Mucosa of rectum (tissue), 2 donors: ENCODE measurements at regions not wholly inside any gene's neighbourhood (a gene's known extent, or its start where the extent isn't known, plus 50 kb on each side); places are given as distances from the start of the nearest gene placed in this dataset.

ENCODE experiments used
- H3K27ac ChIP-seq, 2 donors: one replicate each; pipeline ENCODE4 v1.7.0; 2013; ENCODE audit warnings: inconsistent platforms in 2 of 2, low read depth in 2 of 2, low read length in 2 of 2
- H3K27me3 ChIP-seq, 2 donors: one replicate each; pipeline ENCODE4 v1.7.0; 2013; ENCODE audit warnings: low read length in 2 of 2; ENCODE audit not compliant: control insufficient read depth in 2 of 2, insufficient read depth in 2 of 2
- H3K36me3 ChIP-seq, 2 donors: one replicate each; pipeline ENCODE4 v1.7.0; 2013; ENCODE audit warnings: low read length in 2 of 2; ENCODE audit not compliant: control insufficient read depth in 2 of 2, insufficient read depth in 2 of 2
- H3K4me1 ChIP-seq, 2 donors: one replicate each; pipeline ENCODE4 v1.7.0; 2013; ENCODE audit warnings: low read length in 2 of 2, mild to moderate bottlenecking in 1 of 2; ENCODE audit not compliant: control insufficient read depth in 2 of 2, insufficient read depth in 2 of 2
- H3K4me3 ChIP-seq, 2 donors: one replicate each; pipeline ENCODE4 v1.7.0; 2013; ENCODE audit warnings: low read length in 2 of 2
- H3K9ac ChIP-seq, 2 donors: one replicate each; pipeline ENCODE4 v1.7.0; 2013; ENCODE audit warnings: low read length in 2 of 2, low read depth in 1 of 2, mild to moderate bottlenecking in 1 of 2
- H3K9me3 ChIP-seq, 2 donors: one replicate each; pipeline ENCODE4 v1.7.0; 2013; ENCODE audit warnings: low read length in 2 of 2; ENCODE audit not compliant: control insufficient read depth in 2 of 2
- donor health status: healthy.
- donor health status: Normal muscosa, but diverticular disease.

- Histone ChIP-seq H3K27me3 (no peaks in the 10 kb centered on the region), H3K27ac (no peak overlapping the region), H3K9ac (no peak overlapping the region), H3K4me3 (no peak overlapping the region), H3K4me1 (no peaks in the 10 kb centered on the region), H3K36me3 (no peaks in the 10 kb centered on the region), H3K9me3 (no peaks in the 10 kb centered on the region)
Observed at GRCh38 chr9:82680179-82680935, 382.6 kb downstream of the RASEF start.

- Histone ChIP-seq H3K4me3 (no peak overlapping the region), H3K9ac (no peak overlapping the region), H3K36me3 (no peaks in the 10 kb centered on the region), H3K27me3 (no peaks in the 10 kb centered on the region), H3K9me3 (no peaks in the 10 kb centered on the region), H3K27ac (no peak overlapping the region), H3K4me1 (no peaks in the 10 kb centered on the region)
Observed at GRCh38 chr9:82681809-82682208, 381.1 kb downstream of the RASEF start.

GRCh38 chr9:82682431-82682830 is 380.5 kb downstream of the RASEF start:
- H3K9ac ChIP-seq, result no peak overlapping the region
- H3K9me3 ChIP-seq, result no peaks in the 10 kb centered on the region
- H3K36me3 ChIP-seq, result no peaks in the 10 kb centered on the region
- H3K4me1 ChIP-seq, result no peaks in the 10 kb centered on the region
- H3K27ac ChIP-seq, result no peak overlapping the region
- H3K27me3 ChIP-seq, result no peaks in the 10 kb centered on the region
- no peak overlapping the region for H3K4me3 ChIP-seq

- no peaks in the 10 kb centered on the region for H3K27me3 ChIP-seq
- no peak overlapping the region for H3K4me3 ChIP-seq
- no peaks in the 10 kb centered on the region for H3K36me3 ChIP-seq
- H3K4me1 ChIP-seq, result no peaks in the 10 kb centered on the region
- no peaks in the 10 kb centered on the region for H3K9me3 ChIP-seq
- no peak overlapping the region for H3K27ac ChIP-seq
- H3K9ac ChIP-seq, result no peak overlapping the region
Observed at GRCh38 chr9:82695704-82696103, 367.2 kb downstream of the RASEF start.

GRCh38 chr9:82706786-82707185 is 356.2 kb downstream of the RASEF start:
- H3K4me1 ChIP-seq, result no peaks in the 10 kb centered on the region
- no peaks in the 10 kb centered on the region for H3K27me3 ChIP-seq
- H3K9me3 ChIP-seq, result no peaks in the 10 kb centered on the region
- H3K27ac ChIP-seq, result no peak overlapping the region
- H3K9ac ChIP-seq, result no peak overlapping the region
- H3K36me3 ChIP-seq, result no peaks in the 10 kb centered on the region
- H3K4me3 ChIP-seq, result no peak overlapping the region

GRCh38 chr9:82716821-82717220 is 346.1 kb downstream of the RASEF start:
- H3K4me3 ChIP-seq, result no peak overlapping the region
- H3K27me3 ChIP-seq, result no peaks in the 10 kb centered on the region
- peaks cover 0 to 6% of the 10 kb centered on the region in 2 donors for H3K9me3 ChIP-seq
- H3K9ac ChIP-seq, result no peak overlapping the region
- H3K36me3 ChIP-seq, result no peaks in the 10 kb centered on the region
- no peak overlapping the region for H3K27ac ChIP-seq
- no peaks in the 10 kb centered on the region for H3K4me1 ChIP-seq

GRCh38 chr9:82720515-82720914 is 342.4 kb downstream of the RASEF start:
- H3K9me3 ChIP-seq, result no peaks in the 10 kb centered on the region
- H3K27me3 ChIP-seq, result no peaks in the 10 kb centered on the region
- no peak overlapping the region for H3K4me3 ChIP-seq
- no peak overlapping the region for H3K9ac ChIP-seq
- no peaks in the 10 kb centered on the region for H3K4me1 ChIP-seq
- H3K27ac ChIP-seq, result no peak overlapping the region
- no peaks in the 10 kb centered on the region for H3K36me3 ChIP-seq

- no peaks in the 10 kb centered on the region for H3K36me3 ChIP-seq
- H3K4me3 ChIP-seq, result no peak overlapping the region
- H3K9me3 ChIP-seq, result no peaks in the 10 kb centered on the region
- no peaks in the 10 kb centered on the region for H3K4me1 ChIP-seq
- no peak overlapping the region for H3K27ac ChIP-seq
- no peaks in the 10 kb centered on the region for H3K27me3 ChIP-seq
- no peak overlapping the region for H3K9ac ChIP-seq
Observed at GRCh38 chr9:82721593-82721992, 341.3 kb downstream of the RASEF start.

GRCh38 chr9:82722051-82722450 is 340.9 kb downstream of the RASEF start:
- Histone ChIP-seq H3K27ac (no peak overlapping the region), H3K4me3 (no peak overlapping the region), H3K9ac (no peak overlapping the region), H3K27me3 (no peaks in the 10 kb centered on the region), H3K36me3 (no peaks in the 10 kb centered on the region), H3K9me3 (no peaks in the 10 kb centered on the region), H3K4me1 (no peaks in the 10 kb centered on the region)

GRCh38 chr9:82722561-82722960 is 340.4 kb downstream of the RASEF start:
- Histone ChIP-seq H3K9ac (no peak overlapping the region), H3K4me3 (no peak overlapping the region)

More at GRCh38 chr9:82722561-82722960, 340.4 kb downstream of the RASEF start:
- no peaks in the 10 kb centered on the region for H3K27me3 ChIP-seq
- no peaks in the 10 kb centered on the region for H3K4me1 ChIP-seq
- H3K27ac ChIP-seq, result no peak overlapping the region
- H3K36me3 ChIP-seq, result no peaks in the 10 kb centered on the region
- H3K9me3 ChIP-seq, result no peaks in the 10 kb centered on the region
